HEK293T (cell line): ENCODE measurements at regions not wholly inside any gene's neighbourhood (a gene's known extent, or its start where the extent isn't known, plus 50 kb on each side); places are given as distances from the start of the nearest gene placed in this dataset.
"Not testable (repeated sequence)": the region's sequence is repeated elsewhere in the genome, so short reads cannot be mapped to it uniquely, and the experiment has no call there.

Experiments used
- CTBP1 ChIP-seq: fragments of 450-650 bp; IDR thresholded peaks from 2 replicates; pipeline ENCODE4 v1.6.1; 2016; ENCODE audit warnings: borderline replicate concordance
- ELF4 ChIP-seq: fragments of 450-650 bp; IDR thresholded peaks from 2 replicates; pipeline ENCODE4 v1.6.1; 2017; ENCODE audit warnings: antibody characterized with exemption
- PKNOX1 ChIP-seq: fragments of 450-650 bp; IDR thresholded peaks from 2 replicates; pipeline ENCODE4 v1.6.1; 2016
- SP1 ChIP-seq: fragments of 450-650 bp; IDR thresholded peaks from 2 replicates; pipeline ENCODE4 v1.6.1; 2017
- SUZ12 ChIP-seq: fragments of 450-650 bp; IDR thresholded peaks from 2 replicates; pipeline ENCODE4 v1.6.1; 2016; ENCODE audit warnings: mild to moderate bottlenecking

GRCh38 chr6:852216-852615 is 159.3 kb upstream of the EXOC2 start:
- not testable (repeated sequence) for TF ChIP-seq ELF4, SUZ12, CTBP1, PKNOX1, SP1
